ENCODE measurements at regions not wholly inside any gene's neighbourhood (a gene's known extent, or its start where the extent isn't known, plus 50 kb on each side); places are given as distances from the start of the nearest gene placed in this dataset.
"Not testable (repeated sequence)": the region's sequence is repeated elsewhere in the genome, so short reads cannot be mapped to it uniquely, and the experiment has no call there.

DNA sequence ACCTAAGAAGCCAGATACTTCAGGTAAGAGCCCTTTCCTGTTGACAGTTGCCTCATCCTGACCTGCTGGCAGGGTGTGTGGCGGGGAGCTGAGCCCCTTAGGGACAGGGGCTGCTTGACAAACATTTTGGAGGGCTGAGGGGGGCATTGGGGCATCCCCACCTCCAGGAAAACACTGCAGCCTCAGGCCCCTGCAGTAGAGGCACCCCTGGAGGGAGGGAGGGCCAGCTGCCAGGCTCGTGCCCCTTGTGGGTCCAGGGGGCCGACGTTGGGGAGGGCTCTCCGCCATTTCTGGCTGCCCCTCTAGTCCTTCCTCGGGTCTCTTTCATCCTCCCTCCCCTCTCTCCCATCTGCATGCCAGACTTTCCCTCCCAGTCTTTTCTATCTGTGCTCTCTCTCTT, 177.3 kb downstream of the RPS24 start:
- DNase-seq (ENCODE audit: low read depth in 2 of 2), result no peak

DNA sequence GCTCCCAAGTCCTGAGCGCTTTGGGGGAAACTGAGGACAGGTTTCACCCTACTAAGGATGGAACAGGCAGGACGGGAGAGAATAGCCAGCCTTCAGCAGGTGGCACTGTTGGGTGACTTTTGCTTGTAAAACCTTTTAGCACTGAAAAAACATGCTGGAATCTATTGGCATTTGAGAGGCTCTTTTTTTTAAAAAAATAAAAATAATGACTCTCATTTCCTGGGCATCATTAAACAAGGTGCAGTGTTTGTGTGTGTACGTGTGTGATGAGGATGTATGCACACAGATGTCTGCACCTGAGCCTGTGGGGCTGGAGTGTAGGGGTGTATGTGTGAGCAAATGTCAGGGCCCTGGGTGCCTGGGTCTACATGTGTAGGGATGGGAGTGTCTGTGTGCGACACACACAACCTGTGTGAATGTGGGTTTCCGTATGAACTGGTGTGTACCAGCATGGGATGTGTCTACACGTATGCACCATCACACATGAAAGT, 177.9 kb downstream of the RPS24 start:
- no peak for DNase-seq (ENCODE audit: low read depth in 2 of 2)

DNA sequence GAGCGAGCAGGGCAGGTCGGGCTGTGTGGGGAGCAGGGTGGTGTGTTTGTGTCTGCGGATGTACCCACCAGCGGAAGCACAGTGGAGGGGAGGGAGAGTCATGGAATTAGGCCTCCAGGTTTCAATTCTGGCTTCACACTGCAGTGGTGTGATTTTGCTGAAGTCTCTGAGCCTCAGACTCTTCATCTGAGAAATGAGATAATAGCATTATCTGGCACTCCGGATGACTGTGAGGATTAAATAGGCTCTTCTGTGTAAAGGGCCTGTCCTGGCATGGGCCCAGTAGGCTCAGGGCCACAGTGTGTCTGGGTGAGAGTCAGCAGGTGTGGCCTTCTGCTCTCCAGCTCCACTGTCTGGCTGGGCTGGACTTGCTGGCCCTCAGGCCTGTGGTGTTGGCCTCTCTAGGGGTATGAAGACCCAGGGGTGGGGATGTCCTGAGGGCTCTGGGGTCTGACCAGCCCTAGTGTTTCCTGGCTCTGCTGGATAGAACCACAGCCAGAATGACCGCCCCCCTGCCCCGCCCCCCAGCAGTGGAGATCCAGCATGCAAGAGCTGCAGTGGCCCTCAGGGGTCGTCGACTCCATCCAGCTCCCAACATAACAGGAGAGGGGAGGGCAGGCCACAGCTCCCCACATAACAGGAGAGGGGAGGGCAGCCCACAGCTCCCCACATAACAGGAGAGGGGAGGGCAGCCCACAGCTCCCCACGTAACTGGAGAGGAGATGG, 178.6 kb downstream of the RPS24 start:
- DNase-seq (ENCODE audit: low read depth in 2 of 2), result no peak

DNA sequence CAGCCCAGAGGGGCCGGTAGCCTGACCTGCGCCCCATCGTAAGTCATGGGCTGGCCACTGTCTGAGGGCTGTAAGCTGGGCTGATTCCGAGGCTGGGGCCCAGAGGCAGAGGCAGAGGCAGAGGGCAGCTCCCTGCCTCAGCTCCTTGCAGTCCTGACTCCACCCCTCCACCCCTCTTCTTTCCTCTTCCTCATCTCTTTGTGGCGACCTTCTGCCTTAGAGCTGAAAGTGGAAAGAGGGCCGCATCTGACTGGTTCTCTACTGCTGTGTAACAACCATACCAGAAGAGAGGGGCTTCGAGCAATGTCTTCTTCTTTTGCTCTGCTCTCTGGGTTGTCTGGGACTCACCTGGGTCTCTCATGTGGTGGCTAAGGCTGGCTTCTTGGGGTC, 179.1 kb downstream of the RPS24 start:
- DNase-seq (ENCODE audit: low read depth in 2 of 2), result no peak

DNA sequence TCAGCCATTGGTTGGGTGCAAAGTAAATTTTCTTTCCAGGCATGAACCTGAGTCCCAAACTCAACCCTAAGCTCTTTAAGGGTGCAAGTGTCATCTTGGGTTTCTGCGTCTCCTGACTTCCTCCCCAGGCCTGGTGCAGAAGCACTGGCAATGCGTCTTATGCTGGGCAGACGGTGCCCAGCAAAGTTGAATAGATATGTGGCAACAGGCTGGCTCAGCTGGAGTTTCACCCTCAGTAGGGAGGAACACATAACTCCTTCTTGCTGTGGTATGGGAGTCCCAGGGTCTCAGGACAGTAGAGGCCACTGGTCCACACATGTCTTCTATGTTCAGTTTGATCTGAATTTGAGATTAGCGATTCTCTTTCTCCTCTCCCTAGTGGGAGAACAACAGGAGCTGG, 181.3 kb downstream of the RPS24 start:
- DNase-seq (ENCODE audit: low read depth in 2 of 2), result no peak

DNA sequence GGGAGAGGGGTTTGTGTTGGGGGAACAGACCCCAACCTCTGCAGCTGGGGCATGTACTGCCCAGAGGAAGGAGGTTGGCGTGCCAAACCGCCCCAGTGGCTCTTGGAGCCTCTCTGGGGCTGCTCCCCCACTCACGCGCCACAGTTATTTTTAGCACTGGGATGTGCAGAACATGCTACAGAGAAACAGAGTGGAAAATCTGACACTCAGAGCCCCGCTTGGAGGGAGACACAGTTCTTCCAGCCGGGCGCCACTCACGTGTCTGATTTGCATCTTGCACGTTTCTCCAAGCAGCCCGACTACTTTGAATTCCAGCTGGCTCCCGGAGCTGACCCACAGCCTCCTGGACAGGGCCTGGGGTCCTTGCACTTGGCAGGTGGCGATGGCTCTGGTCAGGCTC, 182.0 kb downstream of the RPS24 start:
- no peak for DNase-seq (ENCODE audit: low read depth in 2 of 2)

DNA sequence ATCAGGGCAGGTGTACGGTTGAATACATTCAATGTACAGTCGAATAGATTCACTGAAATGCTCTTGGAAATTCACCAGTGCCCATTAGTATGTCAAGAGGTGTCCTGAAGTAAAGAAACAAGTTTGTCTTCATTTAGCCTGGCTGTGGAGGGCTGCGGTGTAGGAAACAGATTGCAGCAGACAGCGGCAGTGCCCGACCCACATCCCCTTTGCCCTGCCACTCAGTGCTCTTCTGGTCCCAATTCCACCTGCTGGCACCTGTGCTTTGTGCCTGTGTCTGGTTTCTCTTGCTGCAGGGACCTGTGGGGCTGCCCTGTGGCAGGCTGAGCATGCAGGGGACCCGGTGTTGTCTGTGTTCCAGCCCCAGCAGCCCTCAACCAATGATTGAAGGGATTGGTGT, 183.7 kb downstream of the RPS24 start:
- DNase-seq (ENCODE audit: low read depth in 2 of 2), result no peak

DNA sequence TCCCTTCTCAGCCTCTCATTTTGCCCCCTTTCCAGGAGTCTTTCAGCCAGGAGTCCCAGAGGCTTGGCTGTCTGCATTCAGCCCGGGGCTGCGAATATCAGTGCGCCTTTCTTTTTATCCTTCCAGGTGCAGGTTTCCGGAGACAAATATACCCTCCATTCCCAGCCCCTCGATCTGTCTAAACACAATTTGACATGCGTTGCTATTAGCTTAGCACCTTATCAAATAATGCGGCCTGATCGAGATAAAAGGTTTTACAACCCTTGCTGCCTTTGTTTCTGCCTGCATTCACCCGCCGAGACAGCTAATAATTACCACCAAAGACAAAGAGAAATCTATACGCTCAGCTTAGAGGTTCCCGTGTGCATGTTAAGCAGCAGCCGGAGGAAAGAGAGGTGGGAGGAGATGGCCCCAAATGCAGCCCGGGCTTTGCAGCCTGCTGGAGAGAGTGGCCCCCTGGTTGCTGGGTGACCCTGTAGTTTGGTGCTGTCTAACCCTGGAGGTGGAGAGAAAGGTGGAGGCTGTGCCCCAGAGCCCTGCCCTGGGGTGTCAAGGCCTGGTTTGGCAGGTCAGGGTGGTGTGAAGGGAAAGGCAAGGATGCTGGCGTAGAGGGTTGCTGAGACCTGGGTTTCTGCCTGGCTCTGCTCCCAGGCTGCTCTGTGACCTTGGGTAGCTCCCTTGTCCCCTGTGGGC, 185.3 kb downstream of the RPS24 start:
- DNase-seq (ENCODE audit: low read depth in 2 of 2), result no peak

DNA sequence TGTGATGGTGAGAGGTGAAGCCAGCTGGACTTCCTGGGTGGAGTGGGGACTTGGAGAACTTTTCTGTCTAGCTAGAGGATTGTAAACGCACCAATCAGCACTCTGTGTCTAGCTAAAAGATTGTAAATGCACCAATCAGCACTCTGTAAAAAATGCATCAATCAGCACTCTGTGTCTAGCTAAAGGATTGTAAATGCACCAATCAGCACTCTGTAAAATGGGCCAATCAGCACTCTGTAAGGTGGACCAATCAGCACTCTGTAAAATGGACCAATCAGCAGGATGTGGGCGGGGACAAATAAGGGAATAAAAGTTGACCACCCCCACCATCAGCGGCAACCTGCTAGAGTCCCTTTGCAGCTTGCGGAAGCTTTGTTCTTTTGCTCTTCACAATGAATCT, 185.9 kb downstream of the RPS24 start:
- not testable (repeated sequence) for DNase-seq (ENCODE audit: low read depth in 2 of 2)

DNA sequence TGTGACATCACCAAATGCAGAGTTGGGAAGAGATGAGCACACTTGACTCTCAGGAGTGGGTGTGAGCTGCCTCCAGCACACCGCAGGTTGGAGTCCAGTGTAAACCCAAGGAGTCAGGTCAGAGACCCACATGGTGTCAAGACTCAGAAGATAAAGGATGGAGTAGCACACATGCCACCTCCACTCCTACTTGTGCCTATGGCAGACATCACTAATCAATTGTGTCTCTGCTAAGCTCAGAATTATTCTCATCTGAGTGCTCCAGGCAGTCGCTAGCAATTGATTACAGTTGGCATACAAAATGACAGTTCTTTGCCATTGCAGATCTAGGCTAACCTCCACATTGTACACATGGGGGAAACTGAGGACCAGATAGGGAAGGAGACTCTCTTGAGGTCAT, 187.1 kb downstream of the RPS24 start:
- DNase-seq (ENCODE audit: low read depth in 2 of 2), result no peak

DNA sequence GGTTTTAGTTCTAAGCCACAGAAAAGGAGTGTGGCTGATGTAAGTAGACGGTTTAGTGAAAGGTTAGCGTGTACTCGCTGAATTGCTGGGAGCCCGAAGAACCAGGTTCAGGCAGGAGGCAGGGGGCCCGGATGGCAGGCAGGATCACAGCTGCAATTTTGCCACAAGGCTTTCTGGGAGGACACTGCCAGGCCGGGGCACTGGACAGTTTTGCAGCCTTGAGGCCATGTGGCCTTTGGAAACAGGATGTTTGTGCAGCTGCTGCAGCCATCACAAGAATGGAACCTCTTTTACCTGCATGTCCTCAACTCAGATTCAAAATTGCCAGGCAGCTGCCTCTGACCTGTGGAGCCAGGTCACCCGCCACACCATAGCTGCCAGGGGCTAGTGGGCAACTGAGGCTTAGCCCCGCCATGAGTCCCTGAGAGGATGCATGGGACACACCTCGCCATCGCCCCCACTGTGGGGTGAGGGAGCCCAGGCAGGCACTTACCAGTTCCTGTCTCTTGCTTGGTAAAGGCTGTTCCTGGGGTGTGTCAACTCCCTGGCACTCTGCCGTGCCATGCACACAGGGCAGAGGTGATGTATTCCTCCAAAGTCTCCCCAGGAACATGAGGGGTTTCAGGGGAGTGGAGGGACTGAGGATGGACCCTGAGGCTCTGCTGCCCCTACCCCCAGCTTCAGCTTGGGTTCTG, 188.6 kb downstream of the RPS24 start:
- no peak for DNase-seq (ENCODE audit: low read depth in 2 of 2)

DNA sequence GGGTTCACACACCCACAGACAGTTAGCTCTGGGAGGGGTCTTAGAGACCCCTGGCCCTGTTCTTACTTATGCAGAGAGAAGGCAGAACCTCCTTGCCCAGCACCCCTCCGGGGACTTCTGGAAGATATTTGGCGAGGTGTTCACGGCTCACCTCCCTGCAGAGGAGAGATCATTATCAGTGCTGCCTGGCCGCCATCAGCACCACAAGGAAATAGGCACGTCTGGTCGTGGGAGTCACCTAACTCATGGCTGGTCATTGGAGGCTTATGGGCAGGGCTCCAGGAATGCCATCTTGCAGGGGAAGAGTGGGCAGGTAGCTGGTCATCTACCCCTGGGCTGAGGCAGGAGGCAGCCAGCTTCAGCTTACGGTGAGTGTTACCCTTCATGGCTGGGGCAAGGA, 189.4 kb downstream of the RPS24 start:
- DNase-seq (ENCODE audit: low read depth in 2 of 2), result no peak

DNA sequence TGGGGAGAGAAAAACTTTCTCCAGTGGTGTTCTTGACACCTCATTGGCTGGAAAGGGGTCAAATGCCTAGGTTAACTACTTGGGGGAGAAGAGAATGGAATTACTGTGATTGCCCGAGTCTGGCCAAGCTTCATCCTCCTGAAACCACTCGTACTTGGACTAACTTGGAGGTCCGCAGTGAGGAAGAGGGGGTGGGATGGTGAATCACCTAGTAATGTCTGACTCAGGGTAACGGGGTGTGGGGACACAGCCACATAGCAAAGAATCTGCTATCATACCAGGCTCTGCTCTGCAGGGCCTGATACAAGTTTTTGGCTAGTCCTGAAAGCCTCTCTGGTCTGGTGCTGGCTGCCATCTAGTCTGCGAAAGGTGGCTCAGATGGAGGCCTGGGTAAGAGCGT, 190.9 kb downstream of the RPS24 start:
- DNase-seq (ENCODE audit: low read depth in 2 of 2), result no peak

DNA sequence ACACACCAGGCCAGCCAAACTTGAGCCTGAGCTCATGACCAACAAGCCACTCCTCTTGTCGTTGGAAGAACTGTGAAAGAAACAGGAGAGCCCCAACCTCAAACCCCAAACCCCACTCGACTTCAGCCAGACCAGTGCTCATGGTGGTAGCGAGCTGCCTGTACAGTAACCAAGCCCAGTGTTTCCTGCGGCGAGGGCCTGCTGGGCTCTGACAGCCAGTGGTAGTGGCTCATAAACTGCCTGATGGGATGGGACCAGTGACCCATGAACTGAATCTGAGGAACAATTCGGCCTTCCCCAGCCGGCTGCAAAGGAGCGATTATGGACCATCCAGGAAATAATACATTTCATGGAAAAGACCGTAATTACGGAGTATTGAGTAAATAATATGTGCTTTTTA, 191.9 kb downstream of the RPS24 start:
- no peak for DNase-seq (ENCODE audit: low read depth in 2 of 2)

DNA sequence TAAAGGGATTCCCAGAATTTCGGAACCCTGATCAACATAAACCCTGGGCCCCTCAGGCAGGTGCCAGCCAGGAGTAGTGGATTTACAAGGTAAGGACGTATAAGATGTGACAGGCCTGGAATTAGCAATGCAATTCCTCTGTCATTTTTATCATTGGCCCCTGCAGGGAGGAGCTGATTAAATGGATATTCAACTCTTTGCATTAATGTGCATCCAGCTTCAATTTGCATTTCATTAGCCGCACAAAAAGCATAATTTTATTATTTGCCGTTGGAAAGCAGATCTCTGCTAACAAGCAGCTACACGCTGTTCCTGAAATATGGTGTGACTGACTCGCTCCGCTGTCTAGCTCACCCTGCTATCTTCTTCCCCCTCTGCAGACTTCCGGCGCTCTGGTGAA, 195.8 kb downstream of the RPS24 start:
- no peak for DNase-seq (ENCODE audit: low read depth in 2 of 2)

DNA sequence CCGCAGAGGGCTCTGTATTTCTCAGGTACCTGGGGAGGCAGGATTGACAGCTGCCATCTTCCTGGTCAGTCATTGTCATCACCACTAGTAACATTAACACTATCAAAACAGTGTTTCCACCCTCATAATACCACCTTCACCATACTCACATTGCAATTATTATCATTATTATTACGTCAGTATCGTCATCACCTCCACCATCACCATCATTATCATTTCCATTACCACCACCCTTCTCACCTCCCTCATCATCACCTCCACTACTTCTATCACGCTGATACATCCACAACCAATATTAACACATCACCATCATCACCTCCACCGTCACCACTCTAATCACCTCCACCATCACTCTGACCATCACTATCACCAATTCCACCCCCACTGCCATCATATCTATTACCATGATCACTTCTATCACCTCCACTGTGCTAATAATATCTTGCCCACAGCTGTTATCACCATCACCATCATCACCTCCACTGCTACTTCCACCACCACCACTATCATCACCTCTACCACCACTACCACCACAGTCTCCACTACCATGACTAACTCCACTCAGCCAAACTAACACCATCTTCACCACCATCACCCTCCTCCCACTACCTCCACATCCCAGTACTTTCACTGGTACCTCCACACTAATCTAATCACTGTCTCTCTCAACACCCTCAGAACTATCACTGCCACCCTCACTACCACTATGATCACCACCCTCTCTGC, 196.4 kb downstream of the RPS24 start:
- DNase-seq (ENCODE audit: low read depth in 2 of 2), result no peak

DNA sequence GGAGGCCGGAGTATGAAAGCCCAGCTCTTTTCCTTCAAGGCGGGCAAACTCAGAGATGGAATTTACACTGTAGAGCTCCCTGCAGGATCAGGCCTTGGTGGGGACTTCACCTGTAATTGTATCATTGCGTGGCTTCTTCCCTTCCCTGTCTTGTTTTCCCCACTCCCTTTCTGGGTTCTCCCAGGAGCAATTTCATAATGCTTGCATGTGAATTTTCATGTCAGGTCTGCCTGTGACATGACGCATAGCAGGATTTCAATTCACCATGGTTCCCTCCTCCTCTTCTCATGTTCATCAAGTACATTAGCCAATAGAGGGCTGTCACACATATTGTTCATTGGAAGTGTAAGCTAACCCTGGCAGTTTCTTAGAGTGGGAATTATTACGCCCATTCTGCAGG, 197.7 kb downstream of the RPS24 start:
- DNase-seq (ENCODE audit: low read depth in 2 of 2), result no peak

DNA sequence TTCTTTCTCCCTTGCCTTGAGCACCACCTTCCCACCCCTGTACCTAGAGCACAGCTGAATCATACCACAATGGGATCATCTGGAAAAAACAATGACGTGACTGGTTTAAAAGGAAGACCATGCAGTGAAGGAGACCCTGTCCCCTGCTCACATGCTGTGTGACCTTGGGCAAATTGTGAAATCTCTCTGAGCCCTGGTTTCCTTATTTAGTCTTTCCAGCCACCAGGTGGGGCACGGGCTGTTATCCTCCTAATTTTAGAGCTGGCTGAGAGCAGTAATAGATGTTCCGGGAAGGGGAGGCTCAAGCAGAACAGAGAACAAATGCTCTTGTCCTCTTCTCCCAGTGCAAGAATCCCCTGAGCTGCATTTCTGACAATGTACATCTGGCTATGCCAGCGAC, 198.3 kb downstream of the RPS24 start:
- no peak for DNase-seq (ENCODE audit: low read depth in 2 of 2)

DNA sequence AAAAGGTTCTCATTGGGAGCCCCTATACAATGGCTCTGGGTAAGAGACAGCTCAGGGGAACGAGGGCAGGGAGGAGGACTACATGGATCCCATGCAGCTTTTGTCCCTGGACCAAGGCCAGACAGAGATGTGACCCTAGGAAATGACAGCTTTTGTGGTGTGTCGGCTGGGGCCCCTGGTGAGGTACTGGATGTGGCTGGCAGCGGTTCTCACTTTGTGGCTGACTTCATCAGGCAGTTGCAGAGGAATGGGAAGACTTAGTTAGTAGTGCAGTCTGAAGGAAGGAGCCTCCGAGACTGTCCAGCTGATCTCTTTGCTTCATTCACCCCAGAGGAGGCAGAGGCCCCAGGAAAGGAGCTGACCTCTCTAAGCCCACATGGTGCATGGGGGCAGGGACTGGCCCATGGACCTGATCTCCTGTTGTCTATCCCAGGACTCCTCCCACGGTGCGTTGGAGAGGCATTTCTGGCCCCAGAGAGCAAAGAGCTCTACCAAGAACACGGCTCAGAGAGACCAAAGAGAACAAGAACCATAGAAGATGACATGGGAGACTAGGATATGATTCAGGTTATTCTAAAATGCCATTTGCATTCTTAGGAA, 202.9 kb downstream of the RPS24 start:
- no peak for DNase-seq (ENCODE audit: low read depth in 2 of 2)

DNA sequence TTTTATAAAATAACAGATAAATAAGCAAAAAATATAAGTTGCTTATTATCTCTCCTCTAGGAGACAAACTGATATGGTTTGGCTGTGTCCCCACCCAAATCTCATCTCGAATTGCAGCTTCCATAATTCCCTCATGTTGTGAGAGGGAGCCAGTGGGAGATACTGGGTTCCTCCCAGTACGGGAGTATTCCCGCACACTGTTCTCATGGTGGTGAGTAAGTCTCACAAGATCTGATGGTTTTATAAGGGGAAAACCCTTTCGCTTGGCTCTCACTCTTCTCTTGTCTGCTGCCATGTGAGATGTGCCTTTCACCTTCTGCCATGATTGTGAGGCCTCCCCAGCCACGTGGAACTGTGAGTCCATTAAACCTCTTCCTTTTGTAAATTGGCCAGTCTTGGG, 204.3 kb downstream of the RPS24 start:
- DNase-seq (ENCODE audit: low read depth in 2 of 2), result not testable (repeated sequence)

DNA sequence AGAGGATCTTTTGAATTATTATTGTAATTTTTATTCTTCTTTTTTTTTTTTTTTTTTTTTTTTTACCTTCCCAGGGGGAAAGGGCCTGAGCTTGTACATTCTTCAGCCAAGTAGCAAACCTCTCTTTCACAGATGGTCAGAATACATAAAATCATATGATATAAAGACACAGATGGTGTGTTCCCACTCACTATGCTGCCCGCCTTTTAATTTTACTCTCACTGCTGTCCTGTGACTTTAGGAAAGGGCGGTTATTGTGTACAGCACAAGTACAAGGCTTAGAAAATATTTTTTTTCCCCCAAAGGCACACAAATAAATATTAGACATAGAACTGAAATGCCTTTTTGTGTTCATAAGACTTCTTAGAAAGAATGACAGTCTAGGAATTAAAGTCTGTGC, 213.6 kb downstream of the RPS24 start:
- DNase-seq (ENCODE audit: low read depth in 2 of 2), result no peak

DNA sequence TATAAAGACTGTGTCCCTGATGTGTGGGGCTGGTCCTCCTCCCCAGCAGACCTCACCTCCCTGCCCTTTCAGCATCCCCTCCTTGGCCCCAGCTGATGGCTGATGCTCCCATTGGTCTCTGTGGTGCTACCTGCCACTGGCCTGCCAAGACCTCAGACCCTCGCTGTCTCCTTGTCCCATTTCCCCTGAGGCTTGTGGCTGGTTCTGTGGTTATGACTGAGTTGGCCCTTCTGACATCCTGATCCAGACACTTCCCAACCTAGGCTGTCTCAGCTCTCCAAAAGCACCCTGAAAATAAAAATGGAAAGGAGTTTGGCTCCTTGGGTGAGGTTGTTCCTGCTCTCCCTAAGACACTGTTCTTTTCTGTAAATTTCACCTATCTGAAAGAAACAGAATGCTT, 214.2 kb downstream of the RPS24 start:
- DNase-seq (ENCODE audit: low read depth in 2 of 2), result no peak
